ENCODE measurements at regions not wholly inside any gene's neighbourhood (a gene's known extent, or its start where the extent isn't known, plus 50 kb on each side); places are given as distances from the start of the nearest gene placed in this dataset.

DNA sequence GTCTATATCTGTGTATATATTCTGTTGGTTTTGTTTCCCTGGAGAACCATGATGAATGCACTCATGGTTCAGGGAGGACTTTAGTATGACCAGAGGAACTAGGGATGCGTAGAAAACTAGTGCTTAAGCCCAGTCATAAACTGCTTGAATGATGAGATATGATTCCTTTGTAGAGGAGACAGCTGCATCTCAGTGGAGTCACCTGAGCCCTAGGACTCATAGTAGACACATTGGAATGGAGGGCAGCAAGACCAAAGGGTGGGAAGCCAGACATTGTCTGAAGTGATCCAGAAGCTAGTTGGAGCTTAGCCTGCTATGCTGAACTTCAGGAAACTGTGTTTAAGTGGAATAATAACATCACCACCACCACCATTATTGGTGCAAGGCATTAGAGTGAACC is 89.5 kb upstream of the SPATA13 start:
- TF ChIP-seq, protein P1, sequence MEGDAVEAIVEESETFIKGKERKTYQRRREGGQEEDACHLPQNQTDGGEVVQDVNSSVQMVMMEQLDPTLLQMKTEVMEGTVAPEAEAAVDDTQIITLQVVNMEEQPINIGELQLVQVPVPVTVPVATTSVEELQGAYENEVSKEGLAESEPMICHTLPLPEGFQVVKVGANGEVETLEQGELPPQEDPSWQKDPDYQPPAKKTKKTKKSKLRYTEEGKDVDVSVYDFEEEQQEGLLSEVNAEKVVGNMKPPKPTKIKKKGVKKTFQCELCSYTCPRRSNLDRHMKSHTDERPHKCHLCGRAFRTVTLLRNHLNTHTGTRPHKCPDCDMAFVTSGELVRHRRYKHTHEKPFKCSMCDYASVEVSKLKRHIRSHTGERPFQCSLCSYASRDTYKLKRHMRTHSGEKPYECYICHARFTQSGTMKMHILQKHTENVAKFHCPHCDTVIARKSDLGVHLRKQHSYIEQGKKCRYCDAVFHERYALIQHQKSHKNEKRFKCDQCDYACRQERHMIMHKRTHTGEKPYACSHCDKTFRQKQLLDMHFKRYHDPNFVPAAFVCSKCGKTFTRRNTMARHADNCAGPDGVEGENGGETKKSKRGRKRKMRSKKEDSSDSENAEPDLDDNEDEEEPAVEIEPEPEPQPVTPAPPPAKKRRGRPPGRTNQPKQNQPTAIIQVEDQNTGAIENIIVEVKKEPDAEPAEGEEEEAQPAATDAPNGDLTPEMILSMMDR (conservative IDR thresholded peaks at IDR 0.05): no peak
- no peak for TF ChIP-seq ZFX (IDR thresholded peaks at IDR 0.05)
